HEK293 (cell line): ENCODE measurements at regions not wholly inside any gene's neighbourhood (a gene's known extent, or its start where the extent isn't known, plus 50 kb on each side); places are given as distances from the start of the nearest gene placed in this dataset.
"Not testable (repeated sequence)": the region's sequence is repeated elsewhere in the genome, so short reads cannot be mapped to it uniquely, and the experiment has no call there.

Source experiments
- CTCF ChIP-seq: fragments of 450-650 bp; formaldehyde crosslinking; IDR thresholded peaks from 2 replicates; pipeline ENCODE4 v1.5.1; 2016; ENCODE audit warnings: missing biosample characterization, missing genetic modification characterization
- MYNN ChIP-seq: fragments of 450-650 bp; formaldehyde crosslinking; IDR thresholded peaks from 2 replicates; pipeline ENCODE4 v1.5.1; 2016; ENCODE audit warnings: missing biosample characterization, missing genetic modification characterization, borderline replicate concordance
- TRIM28 ChIP-seq: IDR thresholded peaks from 2 replicates; pipeline ENCODE4 v1.6.1; 2011; ENCODE audit warnings: low read length, control low read depth, borderline replicate concordance
- ZBTB1 ChIP-seq: fragments of 450-650 bp; formaldehyde crosslinking; IDR thresholded peaks from 2 replicates; pipeline ENCODE4 v1.5.1; 2016; ENCODE audit warnings: missing biosample characterization, missing genetic modification characterization
- ZNF514 ChIP-seq: fragments of 450-650 bp; formaldehyde crosslinking; IDR thresholded peaks from 2 replicates; pipeline ENCODE4 v1.5.1; 2016; ENCODE audit warnings: missing biosample characterization, missing genetic modification characterization
- ZSCAN5A ChIP-seq: fragments of 450-650 bp; formaldehyde crosslinking; IDR thresholded peaks from 2 replicates; pipeline ENCODE4 v1.5.1; 2016; ENCODE audit warnings: missing biosample characterization, missing genetic modification characterization

- TF ChIP-seq CTCF; ZBTB1; ZNF514 (tag by site-specific recombination); TRIM28; MYNN (tag by site-specific recombination); ZSCAN5A: not testable (repeated sequence)
Measured at GRCh38 chr21:7819301-7819700, 2702.1 kb upstream of the TPTE start.
